GM11168 (cell line): ENCODE measurements at regions not wholly inside any gene's neighbourhood (a gene's known extent, or its start where the extent isn't known, plus 50 kb on each side); places are given as distances from the start of the nearest gene placed in this dataset.

Experiments
- in situ Hi-C: fragments of 300-500 bp; cut with MboI; formaldehyde crosslinking; loops from one replicate; pipeline ENCODE4 v1.12.0; 2022; ENCODE audit warnings: low sequenced_read_pairs; ENCODE audit not compliant: unreplicated experiment

GRCh38 chr6:14187406-14187805 lies 69.8 kb downstream of the CD83 start:
- in situ Hi-C loops = no loop called here

DNA sequence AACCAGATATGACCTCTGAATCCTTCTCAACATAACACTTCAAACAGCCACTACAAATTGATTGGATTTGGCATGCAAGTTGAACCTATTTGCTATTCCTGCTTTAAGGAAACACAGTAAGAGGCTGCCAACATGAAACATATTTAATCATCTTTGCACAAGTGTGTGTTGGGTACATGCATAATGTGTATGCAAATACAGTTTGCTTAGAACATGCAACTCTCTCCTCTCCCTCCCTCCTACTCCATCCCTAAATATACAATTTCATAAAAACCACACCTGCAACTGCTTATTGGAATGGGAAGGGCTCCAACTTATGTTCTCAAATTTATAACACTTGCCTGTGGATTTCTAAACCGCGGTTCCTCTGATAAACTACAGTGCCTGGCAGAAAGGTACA lies 71.5 kb downstream of the CD83 start:
- in situ Hi-C loops = no loop called here

DNA sequence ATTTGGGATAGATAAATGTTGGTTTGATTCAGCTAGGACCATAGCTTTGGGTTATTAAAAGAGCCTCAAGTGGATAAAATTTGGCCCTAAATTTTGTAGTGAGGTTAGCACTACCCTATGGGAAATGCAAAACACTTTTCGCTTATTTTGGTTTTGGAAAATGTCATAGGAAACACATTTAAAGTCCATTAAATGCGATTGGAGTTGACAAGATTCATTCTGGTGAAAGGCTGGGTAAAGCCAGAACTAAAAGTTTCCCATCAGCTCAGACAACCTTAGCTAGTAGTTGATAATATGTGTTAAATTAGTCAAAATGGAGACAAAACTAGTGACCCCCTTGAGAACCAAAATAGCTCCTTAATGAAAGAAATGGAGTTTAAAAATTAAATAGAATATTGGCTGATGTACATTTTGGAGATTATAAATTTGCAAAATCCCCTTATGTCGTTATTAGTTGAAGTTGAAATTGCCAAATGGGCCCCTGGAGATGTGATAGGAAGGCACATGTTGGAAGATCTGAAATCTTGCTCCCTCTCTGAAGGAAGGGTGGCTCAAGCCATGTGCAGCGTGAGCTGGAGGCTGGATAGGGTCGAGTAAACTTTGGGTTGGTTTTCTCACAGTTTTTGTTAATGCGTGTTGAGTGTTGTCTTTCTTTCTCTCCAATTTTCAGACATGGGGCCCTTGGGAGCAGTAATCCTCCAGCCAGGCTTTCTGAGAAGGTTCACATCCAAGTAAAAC lies 72.8 kb downstream of the CD83 start:
- in situ Hi-C loops = no loop called here

DNA sequence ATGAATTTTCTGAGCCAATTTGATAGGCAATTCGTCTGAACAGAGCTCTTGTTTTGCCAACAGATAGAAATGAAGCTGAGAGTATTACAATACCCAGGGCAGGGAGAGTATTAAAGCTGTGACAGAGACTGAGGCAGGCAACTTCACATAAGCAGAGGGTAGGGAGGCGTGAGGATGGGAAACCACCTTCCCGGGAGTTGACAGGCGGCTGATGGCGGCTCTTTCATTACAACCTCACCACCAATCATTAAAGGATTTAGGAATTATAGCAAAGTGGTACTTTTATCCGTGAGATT lies 73.3 kb downstream of the CD83 start:
- in situ Hi-C loops = no loop called here

- in situ Hi-C loops = no loop called here
Measured at GRCh38 chr6:14191761-14192160, 74.2 kb downstream of the CD83 start.

- in situ Hi-C loops = no loop called here
Measured at GRCh38 chr6:14192216-14192788, 74.7 kb downstream of the CD83 start.

GRCh38 chr6:14193524-14193923 lies 76.0 kb downstream of the CD83 start:
- in situ Hi-C loops = no loop called here

DNA sequence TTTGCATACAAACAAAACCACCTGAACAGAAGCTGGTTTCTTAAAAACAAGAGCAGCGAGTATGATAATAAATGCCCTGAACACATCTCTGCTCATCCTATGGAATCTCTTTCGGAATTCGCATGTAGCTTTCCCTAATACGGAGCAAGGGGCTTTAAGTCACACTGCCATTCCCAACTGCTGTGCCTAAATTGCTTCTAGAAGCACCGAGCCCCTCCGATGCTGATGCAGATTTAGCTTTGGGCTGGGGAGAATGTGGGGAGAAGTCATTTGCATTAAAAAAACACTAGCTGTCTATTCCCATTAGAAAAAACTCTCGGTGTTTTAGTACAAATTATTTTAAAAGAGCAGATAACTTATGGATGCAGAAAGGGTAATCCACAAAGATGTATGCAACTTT lies 76.9 kb downstream of the CD83 start:
- in situ Hi-C loops = no loop called here

DNA sequence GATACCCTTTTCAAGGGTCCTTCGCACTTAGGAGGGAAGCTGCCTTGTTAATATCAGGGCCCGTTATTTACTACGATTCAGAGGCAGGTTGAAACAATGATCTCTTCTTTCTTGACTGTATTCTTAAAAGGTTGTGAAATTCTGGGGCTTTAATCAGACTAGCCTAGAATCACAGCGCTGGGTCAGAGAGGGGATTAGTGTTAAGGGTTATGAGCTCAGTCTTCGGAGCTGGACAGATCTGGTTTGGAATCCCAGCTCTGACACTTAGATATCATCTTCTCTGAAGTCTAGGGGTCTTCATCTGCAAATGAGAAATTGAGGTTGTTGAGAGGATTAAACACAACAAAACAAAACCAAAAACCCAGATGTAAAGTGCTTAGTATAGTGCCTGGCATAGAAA lies 77.4 kb downstream of the CD83 start:
- in situ Hi-C loops = no loop called here

DNA sequence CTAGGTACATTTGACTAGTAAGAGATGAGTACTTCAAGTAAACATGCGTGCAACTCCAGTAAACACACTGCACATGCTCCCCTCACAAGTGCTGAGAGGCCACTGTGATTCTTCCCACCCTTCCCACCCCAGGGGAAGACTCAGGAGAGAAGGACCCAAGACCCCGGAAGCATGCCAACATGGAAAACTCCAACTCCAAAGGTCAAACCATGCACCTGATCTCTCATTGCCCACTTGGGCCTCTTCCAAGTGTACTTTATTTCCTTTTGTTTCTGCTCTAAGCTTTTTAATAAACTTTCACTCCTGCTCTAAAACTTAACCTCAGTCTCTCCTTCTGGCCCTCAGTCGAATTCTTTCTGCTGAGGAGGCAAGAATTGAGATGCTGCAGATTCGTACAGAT lies 78.5 kb downstream of the CD83 start:
- in situ Hi-C loops = no loop called here

DNA sequence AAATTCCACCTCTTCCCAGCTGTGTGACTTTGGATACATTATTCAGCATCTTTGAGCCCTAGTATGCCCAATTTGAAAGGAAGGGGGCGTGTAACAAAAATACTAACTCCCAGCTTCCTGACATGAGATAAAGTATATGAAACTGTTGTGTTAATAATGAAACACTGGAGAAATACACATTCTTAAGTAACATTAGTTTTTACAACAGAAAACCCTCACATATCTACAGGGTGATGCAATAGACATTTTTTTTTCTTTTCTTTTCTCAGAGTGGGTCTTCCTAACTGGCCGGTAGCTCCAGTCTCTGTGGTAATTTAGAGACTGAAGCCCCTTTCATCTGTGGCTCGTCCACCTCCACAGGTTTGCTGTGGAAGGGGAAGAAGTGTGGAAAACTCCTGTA lies 79.5 kb downstream of the CD83 start:
- in situ Hi-C loops = no loop called here

DNA sequence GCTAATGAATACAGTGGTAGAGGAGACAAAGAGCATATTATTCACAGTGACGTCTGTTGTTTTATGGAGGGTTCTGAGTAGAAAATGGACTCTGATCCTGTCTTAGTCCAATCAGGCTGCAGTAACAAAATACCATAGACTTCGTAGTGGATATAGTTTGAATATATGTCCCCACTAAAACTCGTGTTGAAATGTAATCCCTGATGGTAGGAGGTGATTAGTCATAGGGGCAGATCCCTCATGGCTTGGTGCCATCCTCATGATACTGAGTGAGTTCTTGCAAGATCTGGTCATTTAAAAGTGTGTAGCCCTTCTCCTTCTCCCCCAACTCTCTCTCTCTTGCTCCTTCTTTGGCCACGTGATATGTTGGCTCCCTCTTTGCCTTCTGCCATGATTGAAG lies 82.5 kb downstream of the CD83 start:
- in situ Hi-C loops = loop anchor here (25.0 kb wide), 2 partner anchors 187 to 337 kb away; no protein-coding TSS in a partner anchor

GRCh38 chr6:14202947-14203346 lies 85.4 kb downstream of the CD83 start:
- in situ Hi-C loops = loop anchor here (25.0 kb wide), 2 partner anchors 184 to 334 kb away; no protein-coding TSS in a partner anchor

- in situ Hi-C loops = loop anchor here (25.0 kb wide), 2 partner anchors 181 to 331 kb away; no protein-coding TSS in a partner anchor
Measured at GRCh38 chr6:14206391-14206790, 88.8 kb downstream of the CD83 start.

DNA sequence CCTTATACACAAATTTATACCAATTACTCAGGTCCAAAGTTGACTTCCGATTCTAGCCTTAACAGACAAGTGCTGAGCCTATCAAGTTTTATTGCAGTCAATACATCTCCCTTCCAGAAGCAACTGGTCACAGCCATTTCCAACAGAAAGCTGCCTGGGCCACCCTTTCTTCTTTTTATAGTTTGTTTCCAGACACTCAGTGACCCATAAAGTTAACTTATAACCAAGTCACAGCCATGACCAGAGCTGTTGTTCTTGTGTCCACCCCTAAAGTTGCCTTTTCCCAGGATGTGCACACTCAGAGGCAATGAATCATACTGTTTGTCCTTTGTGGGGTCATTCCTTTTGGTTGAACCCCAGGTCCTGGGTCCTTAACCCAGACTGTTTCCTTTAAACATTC lies 89.9 kb downstream of the CD83 start:
- in situ Hi-C loops = loop anchor here (25.0 kb wide), 2 partner anchors 180 to 330 kb away; no protein-coding TSS in a partner anchor

GRCh38 chr6:14209000-14209399 lies 91.4 kb downstream of the CD83 start:
- in situ Hi-C loops = loop anchor here (25.0 kb wide), 2 partner anchors 178 to 328 kb away; no protein-coding TSS in a partner anchor

DNA sequence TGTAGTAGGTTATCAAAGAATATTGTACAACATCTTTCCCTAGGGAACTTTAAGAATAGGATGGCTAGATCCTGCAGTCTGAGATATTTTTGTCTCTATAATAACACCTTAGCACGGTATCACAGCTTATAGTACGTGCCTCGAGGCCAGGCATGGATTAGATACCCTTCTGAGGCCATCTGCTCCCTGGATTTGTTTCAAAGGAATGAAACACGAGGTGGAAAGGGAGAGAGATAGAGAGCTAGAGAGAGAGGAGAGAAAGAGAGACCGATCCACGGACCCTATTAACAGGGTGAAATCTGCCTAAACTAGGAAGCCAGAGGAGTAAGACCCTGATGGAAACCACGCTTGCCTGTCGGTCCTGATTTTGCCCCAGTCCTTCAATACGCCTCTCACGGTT lies 92.5 kb downstream of the CD83 start:
- in situ Hi-C loops = loop anchor here (10.0 to 25.0 kb wide), 3 partner anchors 177 to 505 kb away; no protein-coding TSS in a partner anchor

DNA sequence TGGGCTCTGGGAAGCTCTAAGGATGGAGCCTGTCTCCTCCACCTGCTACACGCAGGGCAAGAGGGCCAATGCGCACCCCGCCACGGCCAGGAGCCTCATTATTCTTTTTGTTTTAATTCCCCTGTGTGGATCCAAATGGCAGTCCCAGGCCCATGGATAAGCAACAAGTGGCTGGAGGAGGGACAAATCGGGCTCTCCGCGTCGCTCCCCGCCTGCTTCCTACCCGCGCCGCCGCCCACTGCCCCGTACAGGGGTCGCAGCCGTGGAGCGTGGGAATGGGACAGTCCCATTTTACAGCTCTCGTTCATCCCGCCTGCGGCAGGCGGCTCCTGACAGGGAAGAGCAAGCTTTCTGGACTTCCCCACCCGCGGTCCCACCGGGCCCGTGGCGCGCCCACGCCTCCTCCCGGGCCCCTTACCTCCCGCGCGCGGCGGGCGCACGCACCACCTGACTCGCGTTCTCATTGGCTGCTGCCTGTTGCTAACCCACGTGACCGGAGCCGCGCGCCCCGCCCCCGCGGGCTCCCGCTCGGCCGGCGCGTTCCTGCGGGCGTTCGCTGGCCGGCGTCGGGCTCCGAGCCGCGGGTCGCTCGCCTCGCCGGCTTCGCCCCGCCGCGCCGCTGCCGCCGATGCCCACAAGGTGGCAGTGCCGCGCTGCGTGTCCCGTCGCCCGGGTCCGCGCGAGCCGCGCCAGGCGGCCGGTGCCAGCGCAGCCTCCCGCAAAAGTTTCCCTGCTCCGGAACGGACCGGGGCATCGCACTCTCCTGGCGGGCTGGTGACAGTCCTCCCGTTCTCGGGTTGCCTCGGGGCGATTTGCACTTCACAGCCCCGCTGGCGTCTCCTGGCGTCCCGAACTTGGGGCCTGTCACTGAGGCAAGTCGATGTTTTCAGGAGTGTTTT lies 93.3 kb downstream of the CD83 start:
- in situ Hi-C loops = loop anchor here (10.0 to 25.0 kb wide), 3 partner anchors 176 to 504 kb away; no protein-coding TSS in a partner anchor

- in situ Hi-C loops = loop anchor here (10.0 to 25.0 kb wide), 3 partner anchors 176 to 503 kb away; no protein-coding TSS in a partner anchor
Measured at GRCh38 chr6:14211562-14211942, 94.0 kb downstream of the CD83 start.

GRCh38 chr6:14212020-14212419 lies 94.4 kb downstream of the CD83 start:
- in situ Hi-C loops = loop anchor here (10.0 to 25.0 kb wide), 3 partner anchors 175 to 503 kb away; no protein-coding TSS in a partner anchor

GRCh38 chr6:14212632-14213031 lies 95.1 kb downstream of the CD83 start:
- in situ Hi-C loops = loop anchor here (10.0 to 25.0 kb wide), 3 partner anchors 175 to 502 kb away; no protein-coding TSS in a partner anchor
